ENCODE measurements at regions not wholly inside any gene's neighbourhood (a gene's known extent, or its start where the extent isn't known, plus 50 kb on each side); places are given as distances from the start of the nearest gene placed in this dataset.

DNA sequence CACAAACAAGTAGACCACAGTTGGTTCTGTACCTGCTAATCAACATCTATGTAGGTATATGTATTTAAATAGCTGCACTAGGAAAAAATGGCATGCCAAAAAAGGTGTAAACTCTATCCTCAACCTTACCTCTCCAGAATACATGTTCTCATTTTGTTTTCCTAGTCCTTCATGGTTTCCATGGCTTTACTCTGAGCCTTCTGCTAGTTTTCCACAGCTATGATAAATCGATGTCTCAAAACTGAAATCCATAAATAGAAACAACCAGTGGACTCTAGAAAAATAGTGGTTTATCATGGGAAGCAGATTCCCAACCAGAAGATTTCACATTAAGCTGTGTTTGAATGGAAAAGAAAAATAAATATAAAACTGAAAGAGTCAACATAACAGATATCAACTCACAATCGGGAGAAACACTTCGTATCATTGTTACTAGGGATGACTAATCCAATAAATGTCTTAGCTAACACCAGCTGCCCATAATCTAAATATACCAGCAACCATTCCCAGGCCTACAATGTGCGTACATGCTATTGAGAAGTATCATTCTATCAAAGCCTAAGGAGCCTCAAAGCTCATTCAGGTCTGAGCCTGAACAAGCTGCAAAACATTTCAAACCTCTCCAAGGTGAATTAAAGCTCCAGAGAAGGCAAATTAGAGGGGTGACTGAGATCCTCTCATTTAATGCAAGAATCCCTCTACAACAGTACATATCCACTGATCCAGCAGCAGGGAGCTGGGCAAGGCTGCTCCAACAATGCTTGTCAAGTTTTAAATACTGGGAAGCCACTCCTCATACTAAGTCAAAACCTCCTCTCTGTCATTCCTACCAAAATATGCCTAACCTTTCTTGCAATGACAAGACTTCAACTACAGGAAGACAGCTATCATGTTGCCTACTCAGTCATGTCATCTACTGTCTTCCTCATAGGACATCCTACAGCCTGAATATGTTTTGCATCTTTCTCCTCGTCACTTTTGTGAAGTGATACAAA is 90.2 kb downstream of the KCTD12 start:
- DNase-seq: no peak

DNA sequence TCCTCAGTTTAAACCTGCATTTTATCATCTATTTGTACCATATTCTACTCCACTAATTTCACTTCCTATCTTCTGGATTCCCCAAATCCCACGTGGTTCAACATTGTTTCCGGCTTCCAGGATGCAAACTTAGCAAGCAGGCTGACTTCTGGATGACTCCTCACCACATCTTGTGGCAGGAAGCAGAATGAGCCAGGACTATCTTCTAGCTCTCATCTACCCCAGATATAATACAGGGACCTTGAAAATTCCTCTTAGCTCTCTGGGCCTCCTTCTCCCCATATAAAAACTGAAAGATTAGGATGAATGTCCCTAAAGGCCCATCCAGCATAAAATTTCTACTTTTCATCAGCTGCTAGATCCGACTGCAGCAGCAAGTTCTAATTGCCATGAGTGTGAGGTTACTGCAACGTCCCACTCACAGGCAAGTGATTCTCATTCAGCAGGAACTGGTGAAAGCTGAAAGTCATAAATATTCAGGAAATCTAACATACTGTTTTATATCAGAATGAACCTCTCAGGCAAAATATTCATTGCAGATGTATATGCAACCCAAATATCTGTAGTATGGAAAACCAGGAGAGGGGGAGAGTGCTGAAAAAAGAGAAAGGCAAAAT is 93.4 kb downstream of the KCTD12 start:
- DNase-seq: no peak

DNA sequence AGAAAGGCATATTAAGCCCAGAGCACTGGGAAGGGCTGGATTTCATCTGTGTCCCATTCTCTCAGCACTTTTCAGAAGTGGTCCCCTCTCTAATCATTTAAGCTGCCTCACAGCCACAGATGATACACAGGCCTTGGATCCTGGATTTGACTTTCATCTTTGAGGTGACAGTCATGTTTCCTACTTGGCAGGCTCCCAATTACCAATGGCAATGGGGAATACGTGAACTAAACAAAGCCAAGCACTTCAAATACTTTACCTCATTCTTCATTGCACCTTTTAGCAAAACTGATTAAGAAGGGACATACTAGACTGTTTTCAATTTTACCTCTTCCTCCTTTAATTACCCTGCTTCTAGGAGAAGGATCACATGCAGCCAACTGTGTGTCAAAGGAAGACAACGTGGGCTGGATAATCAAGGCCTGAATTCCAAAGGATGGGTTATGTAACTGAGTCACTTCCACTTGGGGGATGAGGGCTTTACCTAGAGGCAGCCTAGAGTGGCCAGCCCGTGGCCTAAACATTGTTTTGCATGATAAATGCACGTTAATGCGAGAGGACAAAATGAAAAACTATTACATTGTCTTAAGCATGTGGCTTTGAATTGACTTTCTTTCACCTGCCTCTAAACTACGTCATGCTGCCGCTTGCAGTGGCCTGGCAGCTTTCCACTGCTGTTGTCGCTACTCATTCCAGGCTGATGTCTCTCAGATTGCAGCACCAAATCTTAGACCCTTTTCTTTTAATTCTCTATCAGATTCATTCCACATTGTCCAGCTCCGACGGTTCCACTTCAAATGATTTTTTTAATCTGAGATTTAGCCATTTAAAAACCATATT is 95.0 kb downstream of the KCTD12 start:
- DNase-seq: no peak

- DNase-seq: no peak
Observed at GRCh38 chr13:76790526-76790925, 95.7 kb downstream of the KCTD12 start.

- DNase-seq: no peak
Observed at GRCh38 chr13:76783798-76784197, 102.4 kb downstream of the KCTD12 start.

- DNase-seq: no peak
Observed at GRCh38 chr13:76778853-76779252, 107.4 kb downstream of the KCTD12 start.

DNA sequence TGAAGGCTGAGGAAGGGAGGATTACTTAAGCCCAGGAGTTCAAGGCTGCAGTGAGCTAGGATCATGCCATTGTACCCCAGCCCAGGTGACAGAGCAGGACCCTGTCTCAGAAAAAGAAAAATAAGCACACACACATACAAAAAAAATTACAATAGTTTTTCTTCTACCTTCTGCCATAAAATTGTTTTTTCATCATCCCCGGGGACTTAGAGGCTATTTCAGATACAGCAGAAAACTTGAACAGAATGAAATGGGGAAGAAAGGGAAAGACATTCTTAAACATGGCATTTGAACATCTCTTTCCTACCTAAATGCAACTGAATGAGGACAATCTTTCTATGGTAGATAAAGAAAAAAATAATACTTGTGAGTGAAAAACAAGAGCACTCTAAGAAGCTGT is 109.1 kb downstream of the KCTD12 start:
- DNase-seq: no peak

DNA sequence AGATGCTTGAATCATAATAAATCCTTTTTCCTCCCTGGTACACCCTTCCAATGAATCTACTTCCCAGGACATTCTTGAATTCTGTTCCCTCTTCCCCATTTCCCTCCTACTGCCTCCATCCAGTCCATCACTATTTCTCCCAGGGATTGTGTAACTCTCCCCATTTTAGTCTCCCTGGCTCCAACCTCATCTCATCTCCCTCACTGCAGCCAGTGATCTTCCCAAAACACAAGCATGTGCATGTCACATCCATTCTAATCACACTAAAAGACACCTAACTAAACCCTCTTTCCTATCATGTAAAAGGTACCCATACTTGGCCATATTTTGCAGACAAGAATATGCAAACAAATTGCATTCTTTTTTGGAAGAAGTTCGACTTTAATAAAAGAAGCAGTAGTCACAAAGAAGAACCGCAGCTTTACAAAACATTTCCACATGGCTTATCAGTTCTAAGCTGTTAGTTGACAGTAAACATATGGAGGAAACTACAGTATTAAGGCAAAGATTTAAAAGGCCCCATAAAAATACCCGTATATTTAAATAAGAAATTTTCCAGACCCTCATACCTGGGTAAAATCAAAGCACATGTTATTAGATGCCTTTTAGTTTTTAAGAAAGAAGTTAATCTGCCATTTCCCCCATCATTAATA is 111.0 kb downstream of the KCTD12 start:
- DNase-seq: no peak

DNA sequence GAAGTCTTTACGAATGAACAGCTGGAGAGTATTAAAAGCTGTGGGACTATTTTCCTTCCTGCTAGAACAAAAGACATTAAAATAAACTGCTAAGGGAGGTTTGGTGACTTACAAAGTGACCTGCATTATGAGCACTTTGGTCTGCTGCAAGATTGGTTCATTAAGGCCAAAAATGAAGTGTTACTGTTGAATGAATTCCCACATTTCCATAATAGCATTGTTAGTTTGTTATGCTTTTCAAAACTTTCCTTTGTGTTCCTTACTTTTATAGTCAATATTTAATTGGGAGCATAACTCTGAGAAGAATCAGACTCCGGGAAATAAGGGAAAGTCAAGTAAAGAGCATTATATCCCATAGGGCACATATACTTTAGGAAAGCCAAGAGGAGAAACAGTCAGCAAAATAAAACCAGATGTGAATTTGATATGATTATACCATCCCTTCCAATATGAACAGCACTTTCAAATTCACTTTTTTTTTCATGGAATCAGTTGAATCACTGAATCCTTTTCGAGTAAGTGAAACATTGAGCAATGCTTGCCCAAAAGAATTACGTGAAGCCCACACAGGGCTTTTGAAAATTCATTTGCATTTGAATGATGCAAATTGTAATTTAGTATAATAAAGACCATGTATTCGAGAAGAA is 112.6 kb downstream of the KCTD12 start:
- DNase-seq: no peak

- DNase-seq: no peak
Observed at GRCh38 chr13:76772241-76772640, 114.0 kb downstream of the KCTD12 start.

- DNase-seq: no peak
Observed at GRCh38 chr13:76769271-76769791, 116.9 kb downstream of the KCTD12 start.

GRCh38 chr13:76768384-76768783 is 117.8 kb downstream of the KCTD12 start:
- DNase-seq: no peak

DNA sequence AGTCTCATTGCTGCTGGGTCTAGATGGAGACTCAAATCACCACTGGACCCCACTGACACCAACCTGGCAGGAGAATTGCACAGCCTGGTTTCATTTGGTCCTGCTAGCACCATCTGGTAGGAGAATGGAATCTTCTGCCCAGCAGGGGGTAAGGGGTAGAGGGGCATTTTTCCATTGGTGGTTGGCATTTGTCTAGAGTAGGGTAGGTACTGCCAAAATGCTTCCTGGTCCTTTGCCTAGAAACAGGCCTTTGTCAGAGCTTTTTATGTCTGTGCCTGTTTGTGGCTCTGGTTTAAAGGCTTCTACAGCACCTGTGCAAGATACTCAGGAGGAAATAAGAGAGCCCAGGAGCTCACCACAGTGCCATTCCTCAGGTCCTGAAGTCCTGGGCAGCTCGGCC is 121.3 kb downstream of the KCTD12 start:
- DNase-seq: no peak

DNA sequence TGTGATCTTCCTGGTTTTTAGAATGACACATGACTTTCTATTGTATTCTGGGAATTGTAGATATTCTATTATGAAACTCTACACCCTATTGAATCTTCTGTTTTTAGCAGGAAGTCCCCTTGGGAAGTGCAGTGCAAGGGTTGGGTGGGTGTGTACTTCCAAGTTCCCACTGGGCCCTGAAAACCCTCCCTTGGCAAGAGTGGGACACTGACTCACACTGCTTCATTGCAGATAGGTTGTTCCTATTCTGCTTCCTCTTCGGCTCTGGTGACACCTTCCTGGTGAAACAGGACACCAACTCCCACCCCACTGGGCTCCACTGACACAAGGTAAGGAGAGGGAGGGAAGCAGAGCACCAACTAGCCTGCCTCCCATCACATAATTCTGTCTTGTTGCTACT is 121.8 kb downstream of the KCTD12 start:
- DNase-seq: no peak

- no peak for DNase-seq
Observed at GRCh38 chr13:76762721-76763120, 123.5 kb downstream of the KCTD12 start.

GRCh38 chr13:76759877-76760276 is 126.3 kb downstream of the KCTD12 start:
- no peak for DNase-seq

DNA sequence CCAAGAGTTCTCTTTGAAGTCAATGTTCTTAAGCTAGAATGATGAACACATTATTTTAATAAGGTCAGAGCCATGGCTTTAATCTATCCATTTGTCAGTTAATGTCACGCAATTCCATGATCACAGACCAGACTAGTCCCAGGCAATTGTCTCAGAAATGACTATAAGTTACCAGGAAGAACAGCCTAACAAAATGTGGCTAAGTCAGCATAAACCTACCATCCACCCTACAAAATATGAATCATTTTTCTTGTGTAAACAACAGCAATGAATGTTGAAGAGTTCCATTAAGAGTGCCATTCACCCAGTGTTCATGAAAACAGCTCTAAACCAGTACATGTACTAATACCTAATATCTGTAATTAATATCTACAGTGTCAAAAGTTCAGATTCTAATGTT is 127.5 kb downstream of the KCTD12 start:
- no peak for DNase-seq

DNA sequence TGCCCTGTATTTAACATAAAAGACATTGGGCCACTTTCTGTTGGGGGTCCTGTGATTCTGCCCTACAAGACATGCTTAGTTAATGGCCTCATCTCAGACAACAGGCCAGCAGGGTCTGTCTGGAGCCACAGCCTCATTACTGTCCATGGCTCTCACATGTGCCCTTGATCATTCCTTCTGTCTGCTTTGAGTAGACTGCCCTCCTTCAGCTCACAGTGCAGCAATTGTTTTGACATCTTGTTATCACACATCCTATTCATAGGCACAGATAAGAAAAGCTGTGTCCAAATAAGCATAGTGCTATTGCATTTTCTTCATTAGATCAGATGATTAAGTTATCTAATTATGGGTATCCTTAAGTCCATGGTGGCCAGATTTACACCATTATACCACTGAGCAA is 127.9 kb downstream of the KCTD12 start:
- no peak for DNase-seq

- DNase-seq: no peak
Observed at GRCh38 chr13:76756451-76756850, 129.8 kb downstream of the KCTD12 start.

DNA sequence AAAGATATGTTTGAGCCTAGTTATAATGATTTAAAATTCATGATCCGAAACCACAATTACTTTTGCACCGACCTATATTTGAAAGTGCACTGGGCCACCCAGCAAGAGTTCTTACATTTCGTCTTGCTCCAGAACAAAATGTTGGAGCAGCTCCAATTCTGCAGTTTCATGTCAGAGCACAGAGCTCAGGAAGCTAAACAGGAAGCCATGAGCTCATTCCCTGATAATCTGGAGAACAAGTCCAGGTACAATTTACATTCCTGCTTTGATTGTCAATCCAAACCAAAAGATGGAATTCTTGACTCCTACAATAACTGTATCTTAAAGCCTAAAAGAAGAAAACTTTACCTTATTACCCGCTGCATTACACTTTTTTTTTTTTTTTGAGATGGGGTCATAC is 131.8 kb downstream of the KCTD12 start:
- DNase-seq: no peak

GRCh38 chr13:76751278-76751677 is 134.9 kb downstream of the KCTD12 start:
- no peak for DNase-seq

- DNase-seq: no peak
Observed at GRCh38 chr13:76750126-76750525, 136.1 kb downstream of the KCTD12 start.
